Kidney (tissue), 13 donors: ENCODE measurements at regions not wholly inside any gene's neighbourhood (a gene's known extent, or its start where the extent isn't known, plus 50 kb on each side); places are given as distances from the start of the nearest gene placed in this dataset.
"Not testable (repeated sequence)": the region's sequence is repeated elsewhere in the genome, so short reads cannot be mapped to it uniquely, and the experiment has no call there.

Experiments used
- DNase-seq, 5 donors: peaks; one replicate each; pipeline ENCODE4 v3.0.0-alpha.2; 2013 to 2020
- FAIRE-seq: peaks from 2 replicates; lab custom pipeline; 2012; peaks lifted over from hg19 to GRCh38; lab: Jason Lieb, UNC
- H3K27ac ChIP-seq, 2 donors: one replicate each; pipeline ENCODE4 v1.7.0; 2013; ENCODE audit warnings: low read depth in 2 of 2, low read length in 2 of 2, inconsistent platforms in 1 of 2
- H3K27me3 ChIP-seq: one replicate; pipeline ENCODE4 v1.7.1; 2013; ENCODE audit warnings: low read length, inconsistent platforms; ENCODE audit not compliant: control insufficient read depth, insufficient read depth
- H3K36me3 ChIP-seq, 3 donors: one replicate each; pipeline versions ENCODE4 v1.7.0 to v1.7.1; 2013; ENCODE audit warnings: low read length in 3 of 3, control low read depth in 1 of 3, inconsistent platforms in 1 of 3; ENCODE audit not compliant: insufficient read depth in 3 of 3, control insufficient read depth in 2 of 3
- H3K4me1 ChIP-seq, 3 donors: one replicate each; pipeline versions ENCODE4 v1.7.0 to v1.7.1; 2013; ENCODE audit warnings: low read length in 3 of 3, inconsistent platforms in 1 of 3, low read depth in 1 of 3; ENCODE audit not compliant: control insufficient read depth in 2 of 3, insufficient read depth in 2 of 3
- H3K4me3 ChIP-seq, 3 donors: one replicate each; pipeline versions ENCODE4 v1.7.0 to v1.8.1; 2013; ENCODE audit warnings: low read length in 3 of 3, control low read depth in 1 of 3, inconsistent platforms in 1 of 3
- H3K9ac ChIP-seq, 3 donors: one replicate each; pipeline versions ENCODE4 v1.7.0 to v1.7.1; 2013; ENCODE audit warnings: low read length in 3 of 3, control low read depth in 1 of 3, inconsistent platforms in 1 of 3
- H3K9me3 ChIP-seq, 3 donors: one replicate each; pipeline versions ENCODE4 v1.7.0 to v1.7.1; 2013; ENCODE audit warnings: low read length in 3 of 3, control low read depth in 1 of 3, inconsistent platforms in 1 of 3; ENCODE audit not compliant: control insufficient read depth in 2 of 3, insufficient read depth in 1 of 3
- CTCF ChIP-seq: IDR thresholded peaks from 3 replicates; pipeline ENCODE4 v1.5.1; 2012; ENCODE audit warnings: mild to moderate bottlenecking, moderate library complexity, borderline replicate concordance; ENCODE audit not compliant: insufficient read depth; ENCODE audit errors: extremely low read depth
- intact Hi-C: fragments of 100-400 bp; cut with DNase I; formaldehyde crosslinking; loops from one replicate; pipeline ENCODE4 v1.11.1; 2022
- donor health status: control.
- donor health status: control.
- donor health status: control.
- donor health status: control.
- donor health status: control.
- donor health status: DM: yes; HTN: yes; CAD: no.
- donor health status: Normal renal cell carcinoma (clear cell type).

GRCh38 chr7:119868387-119868786, 404.6 kb upstream of the KCND2 start:
- H3K9ac ChIP-seq: no peak overlapping the region
- FAIRE-seq: no peak

GRCh38 chr7:119879835-119880234, 393.1 kb upstream of the KCND2 start:
- Histone ChIP-seq H3K27me3 (no peaks in the 10 kb centered on the region), H3K9me3 (no peaks in the 10 kb centered on the region), H3K36me3 (no peaks in the 10 kb centered on the region), H3K27ac (no peak overlapping the region), H3K4me1 (no peaks in the 10 kb centered on the region), H3K9ac (no peak overlapping the region), H3K4me3 (no peak overlapping the region)
- DNase-seq (no peak), FAIRE-seq (no peak)
- intact Hi-C loops: no loop called here
- no peak for TF ChIP-seq CTCF

More at GRCh38 chr7:119868387-119868786, 404.6 kb upstream of the KCND2 start:
- H3K9me3 ChIP-seq: no peaks in the 10 kb centered on the region
- no peak for TF ChIP-seq CTCF
- intact Hi-C loops: no loop called here
- H3K27ac ChIP-seq: no peak overlapping the region
- no peaks in the 10 kb centered on the region for H3K4me1 ChIP-seq
- no peak for DNase-seq
- H3K36me3 ChIP-seq: no peaks in the 10 kb centered on the region
- H3K4me3 ChIP-seq: no peak overlapping the region
- no peaks in the 10 kb centered on the region for H3K27me3 ChIP-seq

- Histone ChIP-seq H3K4me3 (no peak overlapping the region), H3K27me3 (no peaks in the 10 kb centered on the region), H3K36me3 (no peaks in the 10 kb centered on the region), H3K9ac (no peak overlapping the region), H3K27ac (no peak overlapping the region), H3K4me1 (no peaks in the 10 kb centered on the region), H3K9me3 (peaks cover 0 to 2% (median 0%) of the 10 kb centered on the region in 3 donors)
- intact Hi-C loops: no loop called here
- FAIRE-seq (no peak), DNase-seq (no peak)
- TF ChIP-seq CTCF: no peak
Measured at GRCh38 chr7:119886007-119886406, 387.0 kb upstream of the KCND2 start.

- H3K4me1 ChIP-seq, DNase-seq, H3K27ac ChIP-seq, FAIRE-seq, H3K36me3 ChIP-seq, intact Hi-C loops, H3K4me3 ChIP-seq, H3K9ac ChIP-seq, H3K27me3 ChIP-seq, H3K9me3 ChIP-seq: not testable (repeated sequence)
Measured at GRCh38 chr7:119886525-119886924, 386.4 kb upstream of the KCND2 start.
